ENCODE measurements at regions not wholly inside any gene's neighbourhood (a gene's known extent, or its start where the extent isn't known, plus 50 kb on each side); places are given as distances from the start of the nearest gene placed in this dataset.

DNA sequence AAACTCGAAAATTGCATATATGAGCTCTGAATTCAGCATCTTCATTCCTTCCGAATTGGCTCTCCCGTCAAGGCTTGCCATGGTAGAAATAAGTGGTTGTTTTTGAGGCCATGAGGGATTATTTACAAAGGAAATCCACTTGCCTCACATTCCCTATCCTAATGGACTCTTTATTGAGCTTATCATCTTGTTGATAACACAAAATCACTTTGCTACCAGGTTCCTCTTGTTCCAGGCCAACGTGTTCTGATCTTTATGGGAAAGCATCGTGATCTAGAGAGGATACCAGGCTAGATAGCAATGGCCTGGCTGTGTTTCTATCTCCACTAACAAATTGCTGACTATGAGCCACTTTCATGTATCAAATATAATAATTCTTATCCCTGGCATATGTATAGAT lies 811.7 kb downstream of the TLR4 start:
- 33 to 49% methylated on average over 5 of the region's 5 CpGs for WGBS, 2 donors
- no peaks in the 10 kb centered on the region for H3K36me3 ChIP-seq
- no peaks in the 10 kb centered on the region for H3K27me3 ChIP-seq
- intact Hi-C loops (cut with DNase I) = no loop called here
- no peak for FAIRE-seq
- no peaks in the 10 kb centered on the region for H3K4me1 ChIP-seq
- TF ChIP-seq, protein P1, sequence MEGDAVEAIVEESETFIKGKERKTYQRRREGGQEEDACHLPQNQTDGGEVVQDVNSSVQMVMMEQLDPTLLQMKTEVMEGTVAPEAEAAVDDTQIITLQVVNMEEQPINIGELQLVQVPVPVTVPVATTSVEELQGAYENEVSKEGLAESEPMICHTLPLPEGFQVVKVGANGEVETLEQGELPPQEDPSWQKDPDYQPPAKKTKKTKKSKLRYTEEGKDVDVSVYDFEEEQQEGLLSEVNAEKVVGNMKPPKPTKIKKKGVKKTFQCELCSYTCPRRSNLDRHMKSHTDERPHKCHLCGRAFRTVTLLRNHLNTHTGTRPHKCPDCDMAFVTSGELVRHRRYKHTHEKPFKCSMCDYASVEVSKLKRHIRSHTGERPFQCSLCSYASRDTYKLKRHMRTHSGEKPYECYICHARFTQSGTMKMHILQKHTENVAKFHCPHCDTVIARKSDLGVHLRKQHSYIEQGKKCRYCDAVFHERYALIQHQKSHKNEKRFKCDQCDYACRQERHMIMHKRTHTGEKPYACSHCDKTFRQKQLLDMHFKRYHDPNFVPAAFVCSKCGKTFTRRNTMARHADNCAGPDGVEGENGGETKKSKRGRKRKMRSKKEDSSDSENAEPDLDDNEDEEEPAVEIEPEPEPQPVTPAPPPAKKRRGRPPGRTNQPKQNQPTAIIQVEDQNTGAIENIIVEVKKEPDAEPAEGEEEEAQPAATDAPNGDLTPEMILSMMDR (IDR thresholded peaks at IDR 0.05) = no peak
- no peak overlapping the region for H3K27ac ChIP-seq
- H3K4me3 ChIP-seq = no peak overlapping the region
- no peak for ATAC-seq
- no peak for DNase-seq
- H3K9me3 ChIP-seq = no peaks in the 10 kb centered on the region

DNA sequence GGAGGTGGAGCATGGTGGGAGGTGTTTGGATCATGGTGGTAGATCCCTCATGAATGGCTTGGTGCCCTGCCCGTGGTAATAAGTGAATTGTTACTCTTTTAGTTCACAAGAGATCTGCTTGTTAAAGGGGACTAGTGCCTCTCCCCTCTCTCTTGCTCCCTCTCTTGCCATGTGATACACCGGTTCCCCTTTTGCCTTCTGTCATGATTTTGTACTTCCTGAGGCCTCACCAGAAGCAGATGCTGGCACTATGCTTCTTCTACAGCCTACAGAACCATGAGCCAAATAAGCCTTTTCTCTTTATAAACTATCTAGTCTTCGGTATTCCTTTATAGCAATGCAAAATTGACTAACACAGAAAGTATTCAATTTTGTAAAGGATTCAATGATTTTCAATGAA lies 817.1 kb downstream of the TLR4 start:
- no peak overlapping the region for H3K4me3 ChIP-seq
- TF ChIP-seq, protein P1 (IDR thresholded peaks at IDR 0.05) = no peak
- WGBS, 2 donors = 50 to 57% methylated on average over 3 of the region's 3 CpGs
- no peaks in the 10 kb centered on the region for H3K4me1 ChIP-seq
- H3K27me3 ChIP-seq = no peaks in the 10 kb centered on the region
- ATAC-seq (no peak), FAIRE-seq (no peak), DNase-seq (no peak)
- no peak overlapping the region for H3K27ac ChIP-seq
- no peaks in the 10 kb centered on the region for H3K9me3 ChIP-seq
- intact Hi-C loops (cut with DNase I) = no loop called here
- H3K36me3 ChIP-seq = no peaks in the 10 kb centered on the region

DNA sequence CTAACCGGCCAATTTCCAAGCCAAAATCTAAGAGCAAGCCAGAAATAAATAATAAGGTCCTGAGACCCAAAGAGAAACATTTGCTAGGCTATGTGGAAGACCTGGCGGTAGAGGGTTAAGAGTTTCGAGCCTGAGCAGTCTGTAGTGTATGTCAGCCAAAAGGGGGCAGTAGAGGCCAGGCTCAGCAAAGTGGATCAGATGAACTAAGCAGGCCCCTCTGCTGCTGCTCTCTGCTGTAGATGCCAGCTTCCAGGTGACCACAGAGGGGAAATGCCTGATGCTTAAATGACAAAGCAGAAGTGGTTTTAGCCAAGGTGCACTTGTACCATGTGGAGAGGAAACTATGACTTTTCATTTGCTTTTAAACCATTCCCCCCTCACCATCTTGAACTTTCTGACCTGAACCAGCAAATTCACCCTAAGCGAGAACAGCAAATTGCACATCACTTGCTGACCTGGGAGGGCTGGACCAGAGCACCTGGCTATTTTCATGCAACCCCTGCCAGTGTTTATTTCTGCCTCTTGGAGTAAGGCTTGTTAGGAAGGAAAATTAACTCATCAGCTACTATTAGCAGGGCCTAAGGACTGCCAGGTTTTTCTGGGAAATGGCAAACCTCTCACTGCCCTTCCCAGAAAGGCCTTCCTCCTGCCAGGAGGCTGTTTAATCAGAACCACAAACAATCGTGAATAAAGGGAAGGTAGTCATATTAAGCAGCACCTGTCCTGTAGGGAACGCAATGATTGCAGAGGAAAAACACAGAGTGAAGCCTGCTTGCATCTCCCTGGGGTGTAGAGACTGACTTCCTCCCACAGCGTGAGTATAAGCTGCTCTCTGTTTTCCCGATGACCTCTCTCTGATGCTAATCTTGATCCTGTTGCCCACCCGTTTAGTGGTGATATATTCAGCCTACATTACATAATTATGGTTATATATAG lies 818.2 kb downstream of the TLR4 start:
- peak in 2 of 4 donors; percentile 57 to 65 for ATAC-seq
- Histone ChIP-seq H3K4me3 (no peak overlapping the region), H3K4me1 (no peaks in the 10 kb centered on the region), H3K27me3 (no peaks in the 10 kb centered on the region), H3K27ac (no peak overlapping the region), H3K9me3 (no peaks in the 10 kb centered on the region), H3K36me3 (no peaks in the 10 kb centered on the region)
- intact Hi-C loops (cut with DNase I) = no loop called here
- TF ChIP-seq, protein P1 (IDR thresholded peaks at IDR 0.05) = peak in 2 of 4 donors; percentile 22 to 25
- peak in 1 of 6 donors; percentile 25 for DNase-seq
- 34 to 46% methylated on average over 9 of the region's 9 CpGs for WGBS, 2 donors
- no peak for FAIRE-seq

DNA sequence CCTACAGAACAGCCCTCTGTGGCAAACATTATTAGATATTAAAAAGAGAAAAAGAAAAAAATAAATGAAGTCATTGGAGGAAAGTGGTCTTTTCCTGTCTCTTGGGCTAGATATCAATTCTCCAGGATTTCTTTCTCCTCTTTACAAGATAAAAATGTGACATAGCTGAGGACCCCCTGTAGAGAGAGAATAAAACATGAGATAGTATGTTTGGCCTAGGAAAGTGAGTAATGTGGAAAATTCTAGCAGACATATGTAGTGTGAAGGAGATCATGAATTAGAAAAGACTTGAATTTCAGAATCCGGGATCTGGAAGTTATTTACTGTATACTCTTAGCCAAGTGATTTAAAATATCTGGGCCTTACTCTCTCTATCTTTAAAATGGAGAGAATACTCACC lies 823.1 kb downstream of the TLR4 start:
- WGBS, 2 donors = 51 to 71% methylated on average over 1 of the region's 1 CpG
- TF ChIP-seq, protein P1 (IDR thresholded peaks at IDR 0.05) = no peak
- H3K27ac ChIP-seq = no peak overlapping the region
- intact Hi-C loops (cut with DNase I) = no loop called here
- no peaks in the 10 kb centered on the region for H3K4me1 ChIP-seq
- ATAC-seq (no peak), FAIRE-seq (no peak), DNase-seq (no peak)
- H3K27me3 ChIP-seq = no peaks in the 10 kb centered on the region
- H3K36me3 ChIP-seq = no peaks in the 10 kb centered on the region
- no peaks in the 10 kb centered on the region for H3K9me3 ChIP-seq
- no peak overlapping the region for H3K4me3 ChIP-seq

DNA sequence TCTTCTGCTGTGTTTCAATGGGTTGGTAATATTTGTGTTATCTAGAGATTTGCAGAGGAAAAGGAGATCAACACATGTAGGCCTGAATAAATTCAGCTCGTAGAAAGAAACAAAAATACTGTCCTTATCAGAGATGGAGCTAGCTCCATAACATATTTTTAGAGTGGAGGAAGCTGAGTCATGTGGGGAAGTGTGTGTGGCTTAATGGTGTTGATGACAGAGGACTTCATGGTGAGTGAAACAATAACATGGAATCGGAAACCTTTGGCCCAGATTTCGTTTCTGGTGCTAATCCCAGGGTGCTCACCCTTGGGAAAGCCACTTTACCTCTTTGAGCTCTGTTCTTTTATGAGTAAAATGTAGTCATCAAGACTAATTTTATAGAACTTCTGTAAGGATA lies 825.0 kb downstream of the TLR4 start:
- Histone ChIP-seq H3K9me3 (no peaks in the 10 kb centered on the region), H3K27me3 (no peaks in the 10 kb centered on the region), H3K36me3 (no peaks in the 10 kb centered on the region), H3K27ac (no peak overlapping the region), H3K4me3 (no peak overlapping the region), H3K4me1 (no peaks in the 10 kb centered on the region)
- ATAC-seq (no peak), FAIRE-seq (no peak), DNase-seq (no peak)
- TF ChIP-seq, protein P1 (IDR thresholded peaks at IDR 0.05) = no peak
- intact Hi-C loops (cut with DNase I) = no loop called here
- 25 to 51% methylated on average over 3 of the region's 3 CpGs for WGBS, 2 donors
